Keratinocyte (primary cell): ENCODE measurements at regions not wholly inside any gene's neighbourhood (a gene's known extent, or its start where the extent isn't known, plus 50 kb on each side); places are given as distances from the start of the nearest gene placed in this dataset.

Source experiments
- DNase-seq: peaks from one replicate; pipeline ENCODE4 v3.0.0-alpha.2; 2011; ENCODE audit warnings: low read depth, missing footprints, low spot score
- FAIRE-seq: peaks from 2 replicates; lab custom pipeline; 2011; peaks lifted over from hg19 to GRCh38; lab: Jason Lieb, UNC
- H2AFZ ChIP-seq: 2 replicates; pipeline ENCODE4 v1.6.0; 2012; ENCODE audit warnings: low read length, control low read depth, inconsistent platforms; ENCODE audit not compliant: control insufficient read depth
- H3K27ac ChIP-seq: 2 replicates; pipeline ENCODE4 v1.5.1; 2011; ENCODE audit warnings: low read length; ENCODE audit not compliant: control insufficient read depth, insufficient read depth
- H3K27me3 ChIP-seq: 3 replicates; pipeline ENCODE4 v1.6.0; 2011; ENCODE audit warnings: low read length; ENCODE audit not compliant: control insufficient read depth, insufficient read depth; ENCODE audit errors: extremely low read depth
- H3K36me3 ChIP-seq, 2 experiments: 2 replicates in 1 of 2; 3 replicates in 1 of 2; pipeline ENCODE4 v1.5.1; 2011; ENCODE audit warnings: low read length in 2 of 2, mild to moderate bottlenecking in 1 of 2; ENCODE audit not compliant: control insufficient read depth in 2 of 2, insufficient read depth in 2 of 2; ENCODE audit errors: extremely low read depth in 1 of 2
- H3K4me1 ChIP-seq: 3 replicates; pipeline ENCODE4 v1.5.1; 2011; ENCODE audit warnings: low read length; ENCODE audit not compliant: control insufficient read depth, insufficient read depth; ENCODE audit errors: extremely low read depth
- H3K4me2 ChIP-seq: 3 replicates; pipeline ENCODE4 v1.6.0; 2011; ENCODE audit warnings: low read depth, low read length; ENCODE audit not compliant: control insufficient read depth, insufficient read depth; ENCODE audit errors: extremely low read depth
- H3K4me3 ChIP-seq, 3 experiments: fragments of 200-600 bp in 1 of 3; sonication (generic) in 1 of 3; 2 replicates in 2 of 3; 3 replicates in 1 of 3; pipeline ENCODE4 v1.5.1; 2011 to 2016; ENCODE audit warnings: low read length in 3 of 3, mild to moderate bottlenecking in 3 of 3, control low read depth in 2 of 3, inconsistent platforms in 1 of 3, low read depth in 1 of 3, mixed read lengths in 1 of 3, mixed run types in 1 of 3, moderate library complexity in 1 of 3; ENCODE audit not compliant: control insufficient read depth in 2 of 3, insufficient read depth in 2 of 3; ENCODE audit errors: extremely low read depth in 1 of 3
- H3K79me2 ChIP-seq: 2 replicates; pipeline ENCODE4 v1.6.0; 2012; ENCODE audit warnings: low read length; ENCODE audit not compliant: control insufficient read depth, insufficient read depth
- H3K9ac ChIP-seq: 3 replicates; pipeline ENCODE4 v1.6.0; 2011; ENCODE audit warnings: low read length; ENCODE audit not compliant: control insufficient read depth, insufficient read depth; ENCODE audit errors: extremely low read depth
- H3K9me1 ChIP-seq: 3 replicates; pipeline ENCODE4 v1.6.0; 2011; ENCODE audit warnings: low read length; ENCODE audit not compliant: control insufficient read depth, insufficient read depth; ENCODE audit errors: extremely low read depth
- H3K9me3 ChIP-seq: 2 replicates; pipeline ENCODE4 v1.5.1; 2012; ENCODE audit warnings: low read depth, low read length; ENCODE audit not compliant: control insufficient read depth
- H4K20me1 ChIP-seq: 3 replicates; pipeline ENCODE4 v1.6.0; 2011; ENCODE audit warnings: low read length; ENCODE audit not compliant: control insufficient read depth, insufficient read depth; ENCODE audit errors: extremely low read depth
- CTCF ChIP-seq, 3 experiments: IDR thresholded peaks in 1 of 3; conservative IDR thresholded peaks in 1 of 3; optimal IDR thresholded peaks in 1 of 3; 2 replicates in 2 of 3; 3 replicates in 1 of 3; pipeline versions ENCODE3 to v1.5.1; 2011; ENCODE audit warnings: low read length in 3 of 3, mild to moderate bottlenecking in 3 of 3, moderate library complexity in 2 of 3, control low read depth in 1 of 3, inconsistent platforms in 1 of 3; ENCODE audit not compliant: insufficient read depth in 2 of 3; ENCODE audit errors: extremely low read depth in 1 of 3
- EZH2 ChIP-seq: IDR thresholded peaks from one replicate; pipeline ENCODE4 v1.6.1; 2012; ENCODE audit warnings: inconsistent platforms, mild to moderate bottlenecking, low read length, moderate library complexity
- dilution Hi-C: fragments of 300-500 bp; cut with MboI; formaldehyde crosslinking; loops from one replicate; pipeline ENCODE4 v1.7.0; 2020; ENCODE audit warnings: low sequenced_read_pairs; ENCODE audit not compliant: extremely low pct_ligation_motif_present

GRCh38 chr11:37483761-37484160 is 885.7 kb upstream of the RAG2 start:
- Histone ChIP-seq H4K20me1 (no peaks in the 10 kb centered on the region), H3K9me3 (no peaks in the 10 kb centered on the region), H3K4me2 (no peak overlapping the region), H3K4me3 (no peak overlapping the region), H3K4me1 (no peaks in the 10 kb centered on the region), H3K27me3 (no peaks in the 10 kb centered on the region), H3K27ac (no peak overlapping the region), H2AFZ (no peak overlapping the region), H3K9me1 (no peaks in the 10 kb centered on the region), H3K9ac (no peak overlapping the region), H3K79me2 (no peaks in the 10 kb centered on the region), H3K36me3 (no peaks in the 10 kb centered on the region)
- dilution Hi-C loops: no loop called here
- no peak for FAIRE-seq
- no peak for DNase-seq
- no peak for TF ChIP-seq CTCF (optimal IDR thresholded peaks at IDR 0.05 in 1 of 3, IDR thresholded peaks at IDR 0.05 in 1 of 3, conservative IDR thresholded peaks at IDR 0.05 in 1 of 3; ENCODE audit: extremely low read depth in 1 of 3, insufficient read depth in 2 of 3, low read length in 3 of 3)
- TF ChIP-seq EZH2: no peak

- Histone ChIP-seq H3K36me3 (no peaks in the 10 kb centered on the region), H3K4me3 (no peak overlapping the region), H3K9me1 (no peaks in the 10 kb centered on the region), H3K27ac (no peak overlapping the region), H2AFZ (no peak overlapping the region), H3K27me3 (no peaks in the 10 kb centered on the region), H3K9me3 (no peaks in the 10 kb centered on the region), H4K20me1 (no peaks in the 10 kb centered on the region), H3K4me2 (no peak overlapping the region), H3K79me2 (no peaks in the 10 kb centered on the region), H3K4me1 (no peaks in the 10 kb centered on the region), H3K9ac (no peak overlapping the region)
- no peak for FAIRE-seq
- dilution Hi-C loops: no loop called here
- TF ChIP-seq EZH2 (no peak), CTCF (optimal IDR thresholded peaks at IDR 0.05 in 1 of 3, IDR thresholded peaks at IDR 0.05 in 1 of 3, conservative IDR thresholded peaks at IDR 0.05 in 1 of 3; ENCODE audit: extremely low read depth in 1 of 3, insufficient read depth in 2 of 3, low read length in 3 of 3) (no peak)
- no peak for DNase-seq
Measured at GRCh38 chr11:37474889-37475288, 876.9 kb upstream of the RAG2 start.
